A673 (cell line): ENCODE measurements at regions not wholly inside any gene's neighbourhood (a gene's known extent, or its start where the extent isn't known, plus 50 kb on each side); places are given as distances from the start of the nearest gene placed in this dataset.

ENCODE experiments used
- EZH2 ChIP-seq: fragments of 200-600 bp; sonication (generic); IDR thresholded peaks from 2 replicates; pipeline ENCODE4 v1.6.1; 2017; ENCODE audit warnings: borderline replicate concordance, low read depth, mild to moderate bottlenecking, mixed read lengths, antibody characterized with exemption, low read length; ENCODE audit not compliant: poor library complexity, severe bottlenecking
- TF ChIP-seq, protein P1 (sequence below): fragments of 300-800, 200-600 bp; sonication (generic); conservative IDR thresholded peaks from 2 replicates; pipeline ENCODE4 v1.5.1; 2017; ENCODE audit warnings: low read depth, mild to moderate bottlenecking, antibody characterized with exemption, low read length, moderate library complexity, mixed read lengths

GRCh38 chr18:24632158-24632988, 171.9 kb downstream of the HRH4 start:
- TF ChIP-seq, protein P1, sequence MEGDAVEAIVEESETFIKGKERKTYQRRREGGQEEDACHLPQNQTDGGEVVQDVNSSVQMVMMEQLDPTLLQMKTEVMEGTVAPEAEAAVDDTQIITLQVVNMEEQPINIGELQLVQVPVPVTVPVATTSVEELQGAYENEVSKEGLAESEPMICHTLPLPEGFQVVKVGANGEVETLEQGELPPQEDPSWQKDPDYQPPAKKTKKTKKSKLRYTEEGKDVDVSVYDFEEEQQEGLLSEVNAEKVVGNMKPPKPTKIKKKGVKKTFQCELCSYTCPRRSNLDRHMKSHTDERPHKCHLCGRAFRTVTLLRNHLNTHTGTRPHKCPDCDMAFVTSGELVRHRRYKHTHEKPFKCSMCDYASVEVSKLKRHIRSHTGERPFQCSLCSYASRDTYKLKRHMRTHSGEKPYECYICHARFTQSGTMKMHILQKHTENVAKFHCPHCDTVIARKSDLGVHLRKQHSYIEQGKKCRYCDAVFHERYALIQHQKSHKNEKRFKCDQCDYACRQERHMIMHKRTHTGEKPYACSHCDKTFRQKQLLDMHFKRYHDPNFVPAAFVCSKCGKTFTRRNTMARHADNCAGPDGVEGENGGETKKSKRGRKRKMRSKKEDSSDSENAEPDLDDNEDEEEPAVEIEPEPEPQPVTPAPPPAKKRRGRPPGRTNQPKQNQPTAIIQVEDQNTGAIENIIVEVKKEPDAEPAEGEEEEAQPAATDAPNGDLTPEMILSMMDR: no peak
- TF ChIP-seq EZH2: no peak
